H7 (cell line): ENCODE measurements at regions not wholly inside any gene's neighbourhood (a gene's known extent, or its start where the extent isn't known, plus 50 kb on each side); places are given as distances from the start of the nearest gene placed in this dataset.
A peak's percentile ranks its signal among the peaks of the same experiment; 100 is the strongest.
"Not testable (repeated sequence)": the region's sequence is repeated elsewhere in the genome, so short reads cannot be mapped to it uniquely, and the experiment has no call there.

Experiments
- DNase-seq: peaks from one replicate; pipeline ENCODE4 v3.0.0; 2012
- H3K27me3 ChIP-seq: 2 replicates; pipeline ENCODE4 v1.6.0; 2011; ENCODE audit warnings: mild to moderate bottlenecking, low read length; ENCODE audit not compliant: control insufficient read depth, insufficient read depth
- H3K36me3 ChIP-seq: replicated peaks from 2 replicates; pipeline ENCODE4 v1.5.1; 2011; ENCODE audit warnings: low read length; ENCODE audit not compliant: control insufficient read depth, insufficient read depth
- H3K4me3 ChIP-seq: 2 replicates; pipeline ENCODE4 v1.5.1; 2011; ENCODE audit warnings: low read depth, mild to moderate bottlenecking, control low read depth, low read length, moderate library complexity; ENCODE audit not compliant: insufficient read depth

DNA sequence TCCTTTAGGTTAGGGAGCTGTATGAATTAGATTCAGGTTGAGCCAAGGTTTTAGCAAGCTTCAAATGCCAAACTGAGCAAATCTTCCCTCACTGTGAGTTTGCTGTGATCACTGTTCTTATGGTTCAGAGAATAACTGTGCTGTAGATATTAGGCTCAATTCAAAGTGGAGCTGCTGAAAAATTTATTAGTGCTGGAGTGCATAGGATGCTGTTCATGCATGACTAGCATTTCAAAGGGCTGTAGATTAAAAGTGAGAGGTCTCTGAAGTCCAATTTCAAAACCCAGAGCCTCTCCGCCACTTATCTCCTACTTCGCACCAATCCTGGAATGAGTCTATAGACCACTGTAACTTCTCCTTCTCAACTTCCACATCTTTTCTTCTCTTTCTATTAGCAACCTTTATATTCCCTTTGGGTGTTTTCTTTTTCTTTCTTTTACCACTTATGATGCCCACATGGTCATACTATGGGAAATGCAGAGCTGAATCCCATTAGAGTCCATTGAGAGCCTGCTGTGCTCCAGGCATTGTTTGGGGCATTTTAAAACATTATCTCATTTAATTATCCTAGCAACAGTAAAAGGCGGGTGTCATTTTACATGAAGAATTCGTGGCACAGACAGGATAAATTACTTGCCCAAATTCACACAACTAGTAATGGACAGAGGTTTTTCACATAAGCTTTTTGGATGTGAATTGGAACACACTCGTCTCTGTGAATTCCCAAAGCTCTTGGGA is 77.5 kb upstream of the EEA1 start:
- Histone ChIP-seq H3K4me3 (peak overlapping the region; percentile 21; the same call in 1 of the 2 replicates), H3K36me3 (no peaks in the 10 kb centered on the region), H3K27me3 (no peaks in the 10 kb centered on the region)
- DNase-seq = no peak

DNA sequence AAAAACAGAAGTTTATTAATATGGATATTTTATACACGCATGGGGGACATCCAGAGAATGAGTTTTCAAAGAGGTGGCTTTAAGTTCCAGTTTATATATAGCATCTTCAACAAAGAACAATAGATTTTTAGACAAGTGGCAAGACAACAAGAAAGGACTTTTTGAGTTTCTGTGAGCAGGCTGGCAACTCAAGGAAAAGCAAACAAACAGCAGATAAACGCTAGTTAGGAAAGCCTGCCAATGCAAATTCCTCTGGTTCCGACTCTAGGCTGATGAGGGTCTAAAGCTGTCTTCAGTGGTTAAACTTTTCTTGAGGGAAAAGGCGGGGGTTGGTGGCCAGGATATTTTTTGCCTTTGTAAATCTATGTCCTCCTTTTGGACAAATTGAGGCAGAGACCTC is 78.4 kb upstream of the EEA1 start:
- no peaks in the 10 kb centered on the region for H3K27me3 ChIP-seq
- H3K4me3 ChIP-seq = no peak overlapping the region; the same call in 1 of the 2 replicates
- no peaks in the 10 kb centered on the region for H3K36me3 ChIP-seq
- no peak for DNase-seq

DNA sequence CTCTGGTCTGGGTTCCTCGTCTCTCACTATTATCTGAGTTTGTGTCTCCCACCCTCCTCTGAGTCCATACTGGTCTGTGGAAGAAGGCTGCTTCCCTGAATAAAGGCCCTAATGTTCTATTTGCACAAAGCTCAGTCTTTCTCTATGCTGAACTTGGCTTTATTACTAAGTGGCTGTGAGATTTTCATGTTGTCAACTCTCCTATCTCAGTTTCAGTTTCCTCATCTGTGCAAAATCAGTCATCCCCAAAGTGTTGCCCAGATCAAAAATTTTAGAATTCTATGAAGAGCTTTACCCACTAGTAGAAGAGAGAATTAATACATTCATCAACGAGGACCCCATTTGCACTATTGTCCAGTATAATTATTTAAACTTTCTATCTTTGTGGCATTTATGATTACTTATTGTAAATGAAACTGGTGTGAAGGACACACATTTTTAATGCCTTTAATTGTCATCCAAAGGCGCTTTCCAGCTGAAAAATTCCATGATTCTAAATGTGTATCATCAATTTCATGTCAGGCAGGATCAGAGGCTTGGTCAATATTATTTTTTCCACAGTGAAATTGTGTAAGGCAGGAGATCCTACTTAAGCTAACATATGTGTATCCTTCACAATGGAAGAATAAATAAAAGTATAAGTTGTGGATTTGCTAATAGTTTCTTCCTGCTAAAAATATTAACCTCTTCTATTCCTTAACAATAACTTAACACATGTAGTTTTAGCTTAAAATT is 79.1 kb upstream of the EEA1 start:
- DNase-seq = no peak
- Histone ChIP-seq H3K4me3 (no peak overlapping the region; the same call in 1 of the 2 replicates), H3K27me3 (no peaks in the 10 kb centered on the region), H3K36me3 (no peaks in the 10 kb centered on the region)

DNA sequence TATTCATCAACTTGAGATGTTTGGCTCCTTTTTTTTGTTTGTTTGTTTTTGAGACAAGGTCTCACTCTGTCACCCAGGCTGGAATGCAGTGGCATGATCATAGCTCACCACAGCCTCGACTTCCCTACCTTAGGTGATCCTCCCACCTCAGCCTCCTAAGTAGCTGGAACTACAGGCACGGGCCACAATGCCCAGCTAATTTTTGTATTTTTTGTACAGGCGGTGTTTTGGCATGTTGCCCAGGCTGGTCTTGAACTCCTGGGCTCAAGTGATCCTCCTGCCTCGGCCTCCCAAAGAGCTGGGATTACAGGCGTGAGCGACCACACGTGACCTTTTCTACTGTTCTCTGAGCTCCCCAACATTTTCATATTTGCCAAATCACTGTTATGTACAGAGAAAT is 79.8 kb upstream of the EEA1 start:
- not testable (repeated sequence) for H3K27me3 ChIP-seq, H3K4me3 ChIP-seq, H3K36me3 ChIP-seq, DNase-seq

DNA sequence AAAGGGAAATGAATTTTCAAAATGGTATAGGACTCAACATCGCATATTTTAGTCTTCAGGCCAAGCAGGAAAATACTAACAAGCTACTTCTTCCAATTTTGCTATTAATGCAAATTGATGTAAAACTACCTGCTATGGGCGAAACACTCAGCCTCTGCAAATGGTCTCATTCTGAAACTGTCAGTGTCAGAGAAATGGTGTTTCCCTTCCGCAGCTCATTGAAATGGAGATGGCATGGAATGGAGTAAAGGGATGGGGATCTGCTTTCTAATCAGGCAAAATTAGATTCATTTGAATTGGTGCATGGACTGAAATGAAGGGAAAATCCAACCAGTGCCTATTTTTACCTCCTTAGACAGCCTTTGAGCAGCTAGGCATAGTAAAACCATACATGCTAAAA is 80.4 kb upstream of the EEA1 start:
- no peaks in the 10 kb centered on the region for H3K27me3 ChIP-seq
- H3K36me3 ChIP-seq = no peaks in the 10 kb centered on the region
- no peak overlapping the region for H3K4me3 ChIP-seq
- DNase-seq = no peak

DNA sequence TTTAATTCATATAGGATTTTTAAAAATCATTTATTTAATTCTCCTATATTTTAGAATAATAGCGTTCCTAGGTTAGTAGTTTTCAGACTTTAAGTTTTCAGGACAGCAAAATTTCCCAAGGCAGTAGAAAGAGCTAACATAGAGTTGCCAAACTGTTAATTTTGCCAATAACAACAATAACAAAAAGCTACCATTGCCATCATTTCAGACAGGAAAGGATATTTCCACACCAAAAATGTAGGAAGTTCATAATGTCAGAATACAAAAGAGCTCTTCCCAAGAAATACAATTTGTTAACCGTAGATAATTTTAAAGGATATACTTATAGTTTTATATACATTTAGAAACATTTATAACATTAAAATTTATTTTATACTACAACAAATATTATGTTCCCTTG is 81.4 kb upstream of the EEA1 start:
- Histone ChIP-seq H3K36me3 (no peaks in the 10 kb centered on the region), H3K27me3 (no peaks in the 10 kb centered on the region), H3K4me3 (no peak overlapping the region)
- DNase-seq = no peak

DNA sequence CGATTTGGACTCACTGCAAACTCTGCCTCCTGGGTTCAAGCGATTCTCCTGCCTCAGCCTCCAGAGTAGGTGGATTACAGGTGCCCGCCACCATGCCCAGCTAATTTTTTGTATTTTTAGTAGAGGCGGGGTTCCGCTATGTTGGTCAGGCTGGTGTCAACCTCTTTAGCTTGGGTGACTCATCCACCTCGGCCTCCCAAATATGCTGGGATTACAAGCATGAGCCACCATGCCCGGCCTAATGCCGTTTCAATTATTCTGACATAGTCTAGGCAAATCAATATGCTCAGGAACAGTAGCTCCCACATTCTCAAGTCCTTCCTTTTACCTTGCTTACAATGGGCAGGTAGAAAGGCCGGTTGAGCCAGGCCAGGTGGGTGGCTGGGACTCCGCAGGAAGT is 82.0 kb upstream of the EEA1 start:
- no peaks in the 10 kb centered on the region for H3K27me3 ChIP-seq
- no peak overlapping the region for H3K4me3 ChIP-seq
- no peak for DNase-seq
- no peaks in the 10 kb centered on the region for H3K36me3 ChIP-seq

DNA sequence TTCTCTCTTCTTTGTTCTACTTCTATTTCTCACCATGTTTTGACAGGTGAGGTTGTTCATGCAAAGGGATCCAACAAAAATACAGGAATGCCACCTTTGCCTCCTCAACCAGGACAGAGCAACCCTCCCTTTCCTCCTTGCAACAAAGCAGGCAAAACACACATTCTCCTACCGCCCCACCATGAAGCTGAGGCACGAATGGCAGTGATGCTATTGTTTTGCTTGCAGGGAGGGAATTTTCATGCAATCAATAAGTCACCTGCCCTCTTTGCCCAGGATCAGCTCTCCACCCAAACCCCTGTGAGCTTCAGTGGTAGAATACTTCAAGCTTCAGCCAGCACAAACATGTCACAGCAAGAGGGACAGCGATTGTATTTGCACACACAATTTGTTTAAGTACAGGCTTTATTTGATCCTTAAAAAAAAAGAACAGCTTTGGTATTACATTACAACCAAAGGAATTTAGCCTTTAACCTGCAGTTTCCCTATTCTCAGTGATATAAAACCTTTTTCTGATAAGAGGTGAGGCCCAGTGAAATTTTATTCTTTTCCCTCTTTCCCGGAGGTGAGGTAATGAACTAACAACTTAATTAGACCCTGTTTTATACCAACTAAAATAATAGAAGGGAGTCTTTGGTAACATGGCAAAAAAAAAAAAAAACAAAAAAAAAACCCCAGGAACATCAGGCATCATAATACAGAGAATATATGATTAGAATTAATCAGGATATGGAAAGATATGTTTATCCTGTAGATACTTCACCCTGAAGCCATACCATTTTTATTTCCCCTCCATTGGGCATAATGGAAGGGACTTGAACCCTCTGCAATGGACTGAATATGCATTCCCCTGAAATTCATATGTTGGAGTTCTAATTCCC is 87.0 kb upstream of the EEA1 start:
- Histone ChIP-seq H3K36me3 (no peaks in the 10 kb centered on the region), H3K4me3 (no peak overlapping the region), H3K27me3 (no peaks in the 10 kb centered on the region)
- no peak for DNase-seq

DNA sequence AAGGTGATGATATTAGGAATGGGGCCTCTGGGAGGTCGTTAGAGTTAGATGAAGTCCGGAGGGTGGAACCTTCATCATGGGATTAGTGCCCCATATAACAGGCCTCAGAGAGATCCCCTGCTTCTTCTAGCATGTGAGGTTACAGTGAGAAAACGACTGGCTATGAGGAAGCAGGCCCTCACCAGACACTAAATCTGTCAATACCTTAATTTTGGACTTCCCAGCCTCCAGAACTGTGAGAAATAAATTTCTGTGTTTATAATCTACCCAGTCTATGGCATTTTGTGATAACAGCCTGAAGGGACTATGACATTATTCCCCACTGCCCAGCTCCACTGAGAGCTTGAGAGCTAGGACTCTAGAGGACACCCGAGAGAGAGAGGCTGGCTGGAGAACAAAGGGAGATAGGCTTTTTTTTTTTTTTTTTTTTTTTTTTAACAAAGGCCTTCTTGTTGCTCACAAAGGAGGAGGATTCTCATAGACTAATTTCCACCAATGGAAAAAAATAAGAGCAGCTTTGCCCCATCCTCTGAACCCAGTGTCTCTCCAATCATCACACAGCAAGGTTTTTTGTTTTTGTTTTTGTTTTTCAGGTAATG is 87.8 kb upstream of the EEA1 start:
- DNase-seq = no peak

DNA sequence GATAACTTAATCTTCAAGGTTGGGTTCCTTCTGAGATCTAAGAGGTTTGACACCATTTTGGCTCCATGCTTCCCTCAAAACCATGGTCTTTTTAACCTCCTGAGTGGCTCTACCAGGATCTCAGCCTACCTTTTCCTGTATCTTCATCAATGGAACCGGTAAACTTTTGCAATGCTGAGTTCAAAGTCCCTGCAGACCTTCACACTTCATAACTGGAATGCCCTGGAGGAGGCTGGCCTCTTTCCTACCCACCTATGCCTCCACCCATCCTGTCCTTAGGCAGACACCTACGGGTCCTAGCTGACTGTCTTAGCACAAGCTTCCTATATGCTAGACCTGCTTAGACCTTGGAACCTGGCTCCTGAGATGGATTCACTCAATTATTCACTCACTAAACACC is 89.5 kb upstream of the EEA1 start:
- Histone ChIP-seq H3K36me3 (no peaks in the 10 kb centered on the region), H3K27me3 (no peaks in the 10 kb centered on the region), H3K4me3 (no peak overlapping the region)
- no peak for DNase-seq

More for the DNA sequence above, 87.8 kb upstream of the EEA1 start:
- Histone ChIP-seq H3K27me3 (no peaks in the 10 kb centered on the region), H3K4me3 (no peak overlapping the region), H3K36me3 (no peaks in the 10 kb centered on the region)

DNA sequence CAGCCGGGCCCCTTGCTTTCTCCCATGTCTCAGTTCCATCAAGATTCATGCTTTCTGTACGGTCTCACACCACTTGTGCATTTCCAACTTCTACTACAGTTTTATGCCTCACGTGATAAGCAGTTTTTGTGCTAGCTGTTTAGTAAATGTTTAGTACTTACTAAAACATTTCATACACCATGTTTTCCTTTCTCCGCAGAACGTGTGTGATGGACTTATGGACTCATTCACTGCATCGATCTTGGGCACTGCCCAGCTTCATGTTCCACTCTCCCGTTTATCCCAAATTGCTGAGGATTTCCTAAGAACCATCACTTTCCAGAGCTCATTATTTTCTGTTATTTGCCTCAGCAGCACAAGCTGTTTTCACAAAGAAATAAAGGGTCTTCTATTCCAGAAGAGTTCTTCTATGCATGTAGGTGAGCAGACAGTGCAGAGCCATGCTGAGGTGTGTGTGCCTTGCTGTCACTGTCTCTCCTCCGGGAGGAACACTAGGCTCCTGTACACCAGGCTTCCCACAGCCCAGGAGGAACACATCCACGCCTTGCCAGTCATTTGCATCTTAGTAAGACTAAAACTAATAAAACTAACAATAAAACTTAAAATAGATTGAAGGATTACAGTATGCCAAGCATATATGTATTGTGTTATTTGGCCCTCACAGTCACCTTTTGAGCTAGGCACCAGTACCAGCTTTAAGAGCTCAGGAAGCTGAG is 90.3 kb upstream of the EEA1 start:
- H3K36me3 ChIP-seq = no peaks in the 10 kb centered on the region
- H3K27me3 ChIP-seq = no peaks in the 10 kb centered on the region
- no peak overlapping the region for H3K4me3 ChIP-seq
- no peak for DNase-seq

DNA sequence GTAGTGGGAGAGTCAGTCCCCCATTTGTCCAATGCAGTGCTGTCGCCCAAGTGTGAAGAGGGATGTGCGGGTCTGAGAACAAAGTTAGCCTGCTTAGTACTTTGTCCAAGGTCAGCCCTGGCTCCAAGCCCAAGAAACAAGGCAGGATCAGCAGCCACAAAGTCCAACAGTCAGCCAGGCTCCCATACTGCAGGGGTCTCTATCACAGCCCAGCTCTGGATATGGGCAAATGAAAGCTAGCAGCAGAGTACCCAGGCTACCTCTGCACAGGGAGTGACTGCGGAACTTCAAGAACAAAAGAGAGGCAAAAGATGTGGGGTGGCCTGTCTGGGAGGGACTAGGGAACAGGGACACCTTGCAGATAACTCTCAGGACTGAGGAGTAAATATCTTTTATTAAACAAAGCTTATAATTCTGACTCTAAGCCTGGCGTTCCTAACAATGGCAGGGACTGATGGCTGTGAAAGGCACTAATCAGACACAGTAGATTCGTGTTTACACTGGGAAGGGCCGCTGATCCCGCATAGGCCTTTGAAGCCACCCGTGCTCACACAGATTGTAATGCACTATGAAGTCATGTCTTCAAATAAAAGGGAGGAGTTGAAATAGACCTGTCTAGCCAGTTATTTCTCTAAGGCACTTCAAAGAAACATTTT is 91.0 kb upstream of the EEA1 start:
- no peak for DNase-seq
- Histone ChIP-seq H3K27me3 (no peaks in the 10 kb centered on the region), H3K4me3 (no peak overlapping the region), H3K36me3 (no peaks in the 10 kb centered on the region)

DNA sequence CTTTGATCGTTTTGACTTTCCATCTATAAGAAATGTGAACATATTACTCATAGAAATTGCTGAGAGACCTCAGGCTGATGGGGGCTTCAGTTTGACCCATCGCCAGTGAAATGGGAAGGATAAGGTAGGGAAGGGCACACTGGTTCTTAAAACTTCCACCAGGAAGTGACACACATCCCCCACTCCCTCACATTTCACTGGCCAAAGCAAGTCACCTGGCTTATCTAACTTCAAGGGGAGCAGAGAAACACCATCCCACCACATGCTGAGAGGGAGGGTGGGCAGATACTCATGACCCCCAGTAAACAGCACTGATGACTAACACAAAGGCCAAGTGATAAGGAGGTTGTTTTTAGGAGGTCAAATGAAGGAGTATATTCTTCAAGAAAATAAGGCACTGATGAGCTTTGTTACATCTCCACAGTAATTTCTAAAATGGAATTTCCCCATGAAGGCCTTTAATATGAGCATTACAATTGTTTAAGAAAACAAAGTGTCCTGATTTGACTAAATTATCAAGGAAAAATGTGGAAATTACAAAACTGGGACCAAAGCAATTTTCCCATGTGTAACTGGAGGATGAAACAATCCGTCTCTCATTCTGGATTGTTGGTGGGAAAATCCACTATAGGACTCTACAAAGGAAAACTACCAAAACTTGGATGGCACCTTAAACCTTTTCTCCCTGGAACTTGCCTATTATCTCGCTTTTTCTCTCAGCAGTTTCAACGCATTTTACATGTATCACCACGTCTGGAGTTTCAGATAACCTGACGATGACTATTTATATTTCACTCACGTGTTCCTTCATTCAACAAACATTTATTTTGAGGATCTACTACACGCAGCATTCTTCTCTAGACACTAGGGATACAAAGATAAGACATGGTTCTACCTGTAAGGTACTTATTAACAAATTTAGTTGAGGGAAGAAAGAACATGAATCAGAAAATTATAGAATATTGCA is 91.8 kb upstream of the EEA1 start:
- no peak overlapping the region for H3K4me3 ChIP-seq
- H3K36me3 ChIP-seq = no peaks in the 10 kb centered on the region
- DNase-seq = no peak
- H3K27me3 ChIP-seq = no peaks in the 10 kb centered on the region
